Stimulated activated memory B cell treated with anti-CD40 and anti-IgM and Interleukin-4, amounts not matched to agents 10 μg/mL and 1 μg/mL and 100 μg/mL, for 72 hours (primary cell): ENCODE measurements at regions not wholly inside any gene's neighbourhood (a gene's known extent, or its start where the extent isn't known, plus 50 kb on each side); places are given as distances from the start of the nearest gene placed in this dataset.

Source experiments
- ATAC-seq: fragments of 150-1000 bp; cut with Tn5 transposase; 2 replicates; pipeline ENCODE4 v1.10.0; 2021
- H3K27ac Mint-ChIP-seq: one replicate; pipeline ENCODE4 v1.8.0; 2022; ENCODE audit warnings: mild to moderate bottlenecking, mixed read lengths
- H3K27me3 Mint-ChIP-seq: one replicate; pipeline ENCODE4 v1.8.0; 2022; ENCODE audit warnings: mixed read lengths
- H3K36me3 Mint-ChIP-seq: one replicate; pipeline ENCODE4 v1.8.0; 2022; ENCODE audit warnings: mixed read lengths
- H3K4me1 Mint-ChIP-seq: one replicate; pipeline ENCODE4 v1.8.0; 2022; ENCODE audit warnings: mixed read lengths
- H3K4me3 Mint-ChIP-seq: one replicate; pipeline ENCODE4 v1.8.0; 2022; ENCODE audit warnings: mild to moderate bottlenecking, moderate library complexity, mixed read lengths
- H3K9me3 Mint-ChIP-seq: one replicate; pipeline ENCODE4 v1.8.0; 2022; ENCODE audit warnings: mixed read lengths

- no peaks in the 10 kb centered on the region for H3K36me3 Mint-ChIP-seq
- no peak overlapping the region for H3K4me3 Mint-ChIP-seq
- H3K27me3 Mint-ChIP-seq = no peaks in the 10 kb centered on the region
- H3K9me3 Mint-ChIP-seq = peaks cover 9% of the 10 kb centered on the region
- no peak for ATAC-seq
- H3K4me1 Mint-ChIP-seq = no peaks in the 10 kb centered on the region
- H3K27ac Mint-ChIP-seq = no peak overlapping the region
These were observed 534.8 kb downstream of the BMP2 start for GRCh38 chr20:7302250-7302649.

DNA sequence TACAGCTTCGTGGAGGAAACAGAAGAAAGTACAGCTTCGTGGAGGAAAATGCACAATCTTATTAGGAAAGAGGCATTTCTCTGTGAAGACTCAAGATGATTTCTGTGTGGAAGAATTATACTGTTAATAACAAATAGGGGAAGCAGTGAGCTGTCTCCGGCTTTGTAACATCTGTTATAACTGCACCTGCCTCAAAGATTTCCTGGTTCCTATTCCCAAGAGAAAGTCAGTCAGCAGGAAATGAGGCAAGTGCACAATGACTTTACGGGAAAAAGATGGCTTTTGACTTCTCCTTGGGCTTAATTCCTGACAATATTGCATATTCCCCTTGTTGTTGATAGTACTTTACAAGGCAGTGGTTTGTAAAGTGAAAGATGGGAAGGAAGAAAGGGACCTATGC lies 538.5 kb downstream of the BMP2 start:
- H3K36me3 Mint-ChIP-seq = no peaks in the 10 kb centered on the region
- ATAC-seq = no peak
- H3K9me3 Mint-ChIP-seq = peaks cover 6% of the 10 kb centered on the region
- H3K4me3 Mint-ChIP-seq = no peak overlapping the region
- H3K4me1 Mint-ChIP-seq = no peaks in the 10 kb centered on the region
- H3K27me3 Mint-ChIP-seq = no peaks in the 10 kb centered on the region
- no peak overlapping the region for H3K27ac Mint-ChIP-seq

DNA sequence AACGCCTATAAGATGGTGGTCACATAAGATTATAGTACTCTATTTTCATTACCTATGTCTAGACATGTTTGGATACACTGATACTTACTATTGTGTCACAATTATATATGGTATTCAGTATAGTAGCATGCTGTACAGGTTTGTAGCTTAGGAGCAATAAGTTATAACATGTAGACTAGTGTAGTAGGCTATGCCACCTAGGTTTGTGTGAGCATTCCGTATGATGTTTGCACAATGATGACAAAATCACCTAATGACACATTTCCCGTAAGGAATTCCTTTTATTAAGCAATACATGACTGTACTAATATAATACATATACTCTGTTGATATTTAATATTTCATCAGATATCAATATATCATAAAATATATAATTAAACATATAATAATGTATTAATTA lies 540.7 kb downstream of the BMP2 start:
- Mint-ChIP-seq H3K27me3 (no peaks in the 10 kb centered on the region), H3K4me3 (no peak overlapping the region), H3K27ac (no peak overlapping the region), H3K36me3 (no peaks in the 10 kb centered on the region), H3K4me1 (no peaks in the 10 kb centered on the region), H3K9me3 (peaks cover 6% of the 10 kb centered on the region)
- no peak for ATAC-seq

DNA sequence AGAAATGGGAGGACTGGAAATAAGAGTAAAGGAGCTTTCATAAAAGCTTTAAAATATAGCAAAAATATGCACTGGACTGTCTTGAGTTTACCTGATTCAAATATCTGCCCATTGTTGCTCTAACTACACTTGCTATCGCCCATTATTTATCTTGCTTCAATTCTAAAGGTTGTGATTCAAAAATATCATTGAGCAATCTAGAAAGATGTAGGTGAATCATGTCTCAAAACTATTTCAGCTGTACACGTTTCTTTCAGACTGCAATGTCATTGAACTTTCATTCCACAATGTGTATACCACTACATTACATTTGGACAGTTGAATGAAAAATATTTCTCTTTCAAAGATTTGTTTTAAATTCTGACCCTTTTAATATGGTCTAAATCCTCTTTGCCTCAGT lies 545.6 kb downstream of the BMP2 start:
- Mint-ChIP-seq H3K4me1 (no peaks in the 10 kb centered on the region), H3K27me3 (no peaks in the 10 kb centered on the region), H3K9me3 (peaks cover 8% of the 10 kb centered on the region), H3K27ac (no peak overlapping the region), H3K36me3 (no peaks in the 10 kb centered on the region), H3K4me3 (no peak overlapping the region)
- ATAC-seq = no peak

DNA sequence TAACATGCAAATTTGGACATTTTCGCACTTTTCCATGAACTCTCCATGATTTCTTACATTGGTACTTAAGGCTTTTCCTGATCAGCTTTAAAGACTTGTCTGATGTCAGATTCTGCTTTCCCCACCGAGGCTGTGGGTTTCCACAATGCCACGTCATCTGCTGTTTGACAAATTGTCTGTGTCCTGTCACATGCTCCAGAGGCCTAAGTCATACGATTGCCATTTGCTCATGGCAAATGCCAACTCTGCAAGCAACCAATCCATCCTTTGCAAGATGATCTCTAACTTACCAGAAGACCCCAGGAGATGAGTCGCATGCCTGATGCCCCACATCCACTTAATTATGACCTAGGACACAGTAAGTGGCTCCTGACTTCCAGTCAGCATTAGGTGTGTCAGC lies 556.5 kb downstream of the BMP2 start:
- no peak overlapping the region for H3K4me3 Mint-ChIP-seq
- no peaks in the 10 kb centered on the region for H3K36me3 Mint-ChIP-seq
- peaks cover 6% of the 10 kb centered on the region for H3K9me3 Mint-ChIP-seq
- ATAC-seq = no peak
- H3K27ac Mint-ChIP-seq = no peak overlapping the region
- H3K4me1 Mint-ChIP-seq = no peaks in the 10 kb centered on the region
- no peaks in the 10 kb centered on the region for H3K27me3 Mint-ChIP-seq

DNA sequence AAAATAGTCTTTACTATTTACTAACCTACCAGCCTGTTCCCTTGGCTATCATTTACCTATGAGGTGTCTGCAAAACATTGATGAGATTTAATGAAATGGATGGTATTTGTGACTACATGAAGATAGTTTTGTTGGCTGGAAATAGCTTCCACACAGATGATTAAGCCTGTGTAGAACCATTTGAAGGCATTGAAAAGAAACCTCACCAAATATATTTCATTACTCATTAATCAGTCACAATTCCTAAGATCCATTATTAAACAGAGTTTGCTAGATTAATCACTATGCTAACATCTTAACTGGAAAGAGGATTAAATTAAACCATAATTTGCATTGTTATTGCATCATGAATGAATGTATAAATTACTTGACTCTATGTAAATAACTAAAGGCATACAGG lies 560.3 kb downstream of the BMP2 start:
- Mint-ChIP-seq H3K9me3 (peaks cover 5% of the 10 kb centered on the region), H3K36me3 (no peaks in the 10 kb centered on the region), H3K27me3 (no peaks in the 10 kb centered on the region), H3K4me3 (no peak overlapping the region), H3K4me1 (no peaks in the 10 kb centered on the region), H3K27ac (no peak overlapping the region)
- ATAC-seq = no peak

GRCh38 chr20:7330850-7331249 lies 563.4 kb downstream of the BMP2 start:
- ATAC-seq = no peak
- Mint-ChIP-seq H3K36me3 (no peaks in the 10 kb centered on the region), H3K27me3 (no peaks in the 10 kb centered on the region), H3K4me1 (no peaks in the 10 kb centered on the region), H3K9me3 (peaks cover 5% of the 10 kb centered on the region), H3K27ac (no peak overlapping the region), H3K4me3 (no peak overlapping the region)

DNA sequence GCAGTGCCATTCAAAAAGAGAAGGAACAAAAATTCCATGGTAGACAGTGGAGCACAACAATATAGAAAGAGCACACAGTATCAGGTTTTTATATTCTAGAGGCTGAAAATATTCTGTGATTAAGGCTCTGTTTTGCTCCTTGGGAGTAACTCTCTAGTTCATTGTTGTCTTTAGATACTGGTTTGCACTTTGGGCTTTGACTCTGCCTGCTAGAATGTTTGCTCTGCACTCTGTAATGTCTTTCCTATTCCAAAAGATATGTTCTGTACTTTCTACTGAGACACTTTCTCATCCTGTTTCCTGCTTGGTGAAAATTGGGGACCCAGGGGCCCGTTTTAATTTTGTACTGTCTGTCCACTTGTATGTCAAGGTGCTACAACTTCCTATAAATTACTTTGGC lies 564.7 kb downstream of the BMP2 start:
- Mint-ChIP-seq H3K9me3 (peaks cover 5% of the 10 kb centered on the region), H3K27me3 (no peaks in the 10 kb centered on the region), H3K36me3 (no peaks in the 10 kb centered on the region), H3K4me3 (no peak overlapping the region), H3K4me1 (no peaks in the 10 kb centered on the region), H3K27ac (no peak overlapping the region)
- ATAC-seq = no peak

DNA sequence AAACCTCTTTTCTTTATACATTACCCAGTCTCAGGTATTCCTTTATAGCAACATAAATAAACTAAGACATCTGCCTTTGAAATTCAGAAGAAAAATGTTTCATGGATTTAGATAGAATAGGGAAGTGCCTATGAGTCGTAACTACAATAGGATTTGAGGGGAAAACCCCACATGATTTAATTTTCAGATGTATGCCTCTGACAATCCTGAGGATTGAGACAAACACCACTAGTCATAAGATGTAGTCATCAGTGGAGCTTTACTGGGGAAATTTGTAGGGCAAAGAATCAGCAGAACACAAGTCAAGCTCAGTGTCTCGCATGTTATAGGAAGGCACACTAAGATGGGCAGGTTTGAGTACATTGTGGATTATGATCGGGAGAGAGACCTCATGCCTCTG lies 566.4 kb downstream of the BMP2 start:
- H3K36me3 Mint-ChIP-seq = no peaks in the 10 kb centered on the region
- H3K27ac Mint-ChIP-seq = no peak overlapping the region
- ATAC-seq = no peak
- no peaks in the 10 kb centered on the region for H3K4me1 Mint-ChIP-seq
- H3K27me3 Mint-ChIP-seq = no peaks in the 10 kb centered on the region
- no peak overlapping the region for H3K4me3 Mint-ChIP-seq
- peaks cover 5% of the 10 kb centered on the region for H3K9me3 Mint-ChIP-seq

- Mint-ChIP-seq H3K4me1 (no peaks in the 10 kb centered on the region), H3K4me3 (no peak overlapping the region), H3K9me3 (peaks cover 12% of the 10 kb centered on the region), H3K36me3 (no peaks in the 10 kb centered on the region), H3K27me3 (no peaks in the 10 kb centered on the region), H3K27ac (no peak overlapping the region)
- ATAC-seq = no peak
These were observed 578.5 kb downstream of the BMP2 start for GRCh38 chr20:7346026-7346425.

GRCh38 chr20:7346562-7346961 lies 579.1 kb downstream of the BMP2 start:
- Mint-ChIP-seq H3K4me1 (no peaks in the 10 kb centered on the region), H3K27ac (no peak overlapping the region), H3K9me3 (peaks cover 14% of the 10 kb centered on the region), H3K36me3 (no peaks in the 10 kb centered on the region), H3K4me3 (no peak overlapping the region), H3K27me3 (no peaks in the 10 kb centered on the region)
- no peak for ATAC-seq

DNA sequence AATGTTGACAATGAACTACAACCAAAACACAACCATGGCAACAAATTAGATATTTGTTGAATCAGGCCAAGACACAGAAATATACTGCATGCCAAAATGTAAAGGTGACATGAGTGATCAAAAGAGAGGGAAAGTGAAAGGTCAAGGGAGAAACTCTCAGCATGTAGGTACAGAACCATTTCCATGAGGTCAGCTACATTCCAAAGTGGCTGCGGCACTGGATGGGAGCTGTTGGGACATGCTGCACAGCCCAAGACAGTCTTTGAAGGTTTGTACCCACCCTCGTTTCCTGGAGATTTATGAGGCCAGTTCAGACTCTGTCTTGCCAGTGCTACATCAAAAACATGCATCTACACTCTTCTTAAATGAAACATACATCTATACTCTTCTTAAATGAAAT lies 579.9 kb downstream of the BMP2 start:
- no peak overlapping the region for H3K27ac Mint-ChIP-seq
- H3K9me3 Mint-ChIP-seq = peaks cover 14% of the 10 kb centered on the region
- no peak for ATAC-seq

DNA sequence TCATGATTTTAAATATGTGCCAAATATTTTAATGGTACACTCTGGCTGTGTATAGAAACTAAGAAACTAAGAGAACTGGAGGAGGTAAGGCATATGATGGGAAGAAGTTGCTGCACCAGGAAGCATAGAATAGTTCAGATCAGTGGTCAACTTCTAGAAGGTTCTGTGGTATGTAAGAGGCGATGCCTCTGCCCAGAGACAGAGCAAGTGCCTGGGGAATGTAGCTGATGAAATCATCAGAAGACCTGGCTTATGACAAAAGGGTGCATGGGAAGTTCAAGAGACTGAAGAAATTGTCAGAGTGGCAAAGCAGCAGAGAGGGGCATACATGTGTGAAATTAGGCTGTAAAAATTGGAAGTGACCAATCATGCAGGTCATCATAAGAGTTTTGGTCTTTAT lies 580.8 kb downstream of the BMP2 start:
- Mint-ChIP-seq H3K4me3 (no peak overlapping the region), H3K27me3 (no peaks in the 10 kb centered on the region), H3K27ac (no peak overlapping the region), H3K9me3 (peaks cover 14% of the 10 kb centered on the region), H3K36me3 (no peaks in the 10 kb centered on the region), H3K4me1 (no peaks in the 10 kb centered on the region)
- ATAC-seq = no peak

More for the DNA sequence above, 579.9 kb downstream of the BMP2 start:
- Mint-ChIP-seq H3K27me3 (no peaks in the 10 kb centered on the region), H3K4me1 (no peaks in the 10 kb centered on the region), H3K36me3 (no peaks in the 10 kb centered on the region), H3K4me3 (no peak overlapping the region)

DNA sequence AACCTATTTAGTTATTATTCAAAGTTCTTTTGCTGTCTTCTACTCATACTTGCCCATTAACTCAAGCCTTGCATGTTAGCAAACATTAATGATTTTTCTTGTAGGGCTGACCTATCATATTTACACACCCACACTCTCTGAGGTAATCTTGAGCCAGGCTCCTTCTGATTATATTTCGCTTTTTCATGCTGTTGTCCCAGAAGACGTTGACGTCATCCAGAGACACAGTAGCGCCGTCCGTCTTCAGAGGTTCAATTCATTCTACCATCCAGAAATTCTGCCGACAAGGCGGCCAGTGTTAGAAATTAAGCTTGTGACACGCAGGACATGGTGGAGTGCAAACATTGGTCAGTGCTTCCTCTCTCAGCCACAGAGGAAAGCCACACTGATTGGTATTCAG lies 584.7 kb downstream of the BMP2 start:
- Mint-ChIP-seq H3K9me3 (peaks cover 8% of the 10 kb centered on the region), H3K27ac (no peak overlapping the region), H3K4me3 (no peak overlapping the region), H3K4me1 (no peaks in the 10 kb centered on the region), H3K27me3 (no peaks in the 10 kb centered on the region), H3K36me3 (no peaks in the 10 kb centered on the region)
- no peak for ATAC-seq

GRCh38 chr20:7355051-7355450 lies 585.2 kb downstream of the HAO1 start:
- H3K4me1 Mint-ChIP-seq = no peaks in the 10 kb centered on the region
- H3K36me3 Mint-ChIP-seq = no peaks in the 10 kb centered on the region
- peaks cover 8% of the 10 kb centered on the region for H3K9me3 Mint-ChIP-seq
- ATAC-seq = no peak
- no peak overlapping the region for H3K4me3 Mint-ChIP-seq
- H3K27ac Mint-ChIP-seq = no peak overlapping the region
- no peaks in the 10 kb centered on the region for H3K27me3 Mint-ChIP-seq

- Mint-ChIP-seq H3K4me1 (no peaks in the 10 kb centered on the region), H3K36me3 (no peaks in the 10 kb centered on the region), H3K4me3 (no peak overlapping the region), H3K27me3 (no peaks in the 10 kb centered on the region), H3K9me3 (peaks cover 3% of the 10 kb centered on the region), H3K27ac (no peak overlapping the region)
- ATAC-seq = no peak
These were observed 581.6 kb downstream of the HAO1 start for GRCh38 chr20:7358670-7359069.

- H3K4me3 Mint-ChIP-seq = no peak overlapping the region
- no peaks in the 10 kb centered on the region for H3K27me3 Mint-ChIP-seq
- H3K36me3 Mint-ChIP-seq = no peaks in the 10 kb centered on the region
- H3K27ac Mint-ChIP-seq = no peak overlapping the region
- H3K9me3 Mint-ChIP-seq = peaks cover 8% of the 10 kb centered on the region
- ATAC-seq = no peak
- H3K4me1 Mint-ChIP-seq = no peaks in the 10 kb centered on the region
These were observed 580.5 kb downstream of the HAO1 start for GRCh38 chr20:7359739-7360138.
